Gastrocnemius medialis (tissue), 4 donors: ENCODE measurements at regions not wholly inside any gene's neighbourhood (a gene's known extent, or its start where the extent isn't known, plus 50 kb on each side); places are given as distances from the start of the nearest gene placed in this dataset.

Experiments used
- ATAC-seq, 2 donors: fragments of 150-250 bp; one replicate each; pipeline ENCODE4 v1.9.1; 2016
- DNase-seq, 2 donors: peaks; one replicate each; pipeline ENCODE4 v3.0.0-alpha.2; 2019
- H3K27ac ChIP-seq, 4 donors: fragments of 200-600 bp; sonication (generic); 1 replicate in 1 of 4; 2 replicates in 3 of 4; pipeline ENCODE4 v1.5.1; 2016 to 2018; ENCODE audit warnings: mild to moderate bottlenecking in 2 of 4, moderate library complexity in 1 of 4
- H3K27me3 ChIP-seq, 3 donors: fragments of 200-600 bp; sonication (generic) in 2 of 3; 1 replicate in 1 of 3; 2 replicates in 2 of 3; pipeline versions ENCODE4 v1.5.1 to v1.6.0; 2016 to 2019; ENCODE audit warnings: mild to moderate bottlenecking in 1 of 3, moderate library complexity in 1 of 3
- H3K36me3 ChIP-seq, 2 donors: fragments of 200-600 bp; sonication (generic) in 1 of 2; one replicate each; pipeline ENCODE4 v1.5.1; 2017 to 2018
- H3K4me1 ChIP-seq, 2 donors: fragments of 200-600 bp; sonication (generic) in 1 of 2; one replicate each; pipeline ENCODE4 v1.5.1; 2016 to 2017; ENCODE audit warnings: mild to moderate bottlenecking in 2 of 2
- H3K4me3 ChIP-seq, 4 donors: fragments of 200-600 bp; sonication (generic) in 3 of 4; 1 replicate in 1 of 4; 2 replicates in 3 of 4; pipeline ENCODE4 v1.5.1; 2016 to 2019; ENCODE audit warnings: mild to moderate bottlenecking in 2 of 4
- H3K9me3 ChIP-seq, 3 donors: fragments of 200-600 bp; sonication (generic) in 2 of 3; 1 replicate in 1 of 3; 2 replicates in 2 of 3; pipeline ENCODE4 v1.5.1; 2016 to 2019
- POLR2A ChIP-seq, 2 donors: fragments of 450-650 bp; IDR thresholded peaks; one replicate each; pipeline ENCODE4 v1.6.1; 2017; ENCODE audit warnings: antibody characterized with exemption in 2 of 2, mild to moderate bottlenecking in 2 of 2, moderate library complexity in 2 of 2
- in situ Hi-C, 4 donors: fragments of 200-750 bp; cut with MboI; loops; one replicate each; pipeline versions ENCODE4 v1.15.0 to v1.8.0; 2017; ENCODE audit warnings: low sequenced_read_pairs in 4 of 4
- intact Hi-C: fragments of 100-400 bp; cut with DNase I; formaldehyde crosslinking; loops from one replicate; pipeline ENCODE4 v1.15.1; 2023; ENCODE audit warnings: low total_unique reads
- TF ChIP-seq, protein P1 (sequence below), 5 experiments: fragments of 450-650 bp in 3 of 5; fragments of 200-600 bp in 2 of 5; sonication (generic) in 2 of 5; IDR thresholded peaks in 4 of 5; conservative IDR thresholded peaks in 1 of 5; 1 replicate in 4 of 5; 2 replicates in 1 of 5; pipeline ENCODE4 v1.5.1; 2016 to 2019; ENCODE audit warnings: antibody characterized with exemption in 5 of 5, mild to moderate bottlenecking in 3 of 5, moderate library complexity in 3 of 5

DNA sequence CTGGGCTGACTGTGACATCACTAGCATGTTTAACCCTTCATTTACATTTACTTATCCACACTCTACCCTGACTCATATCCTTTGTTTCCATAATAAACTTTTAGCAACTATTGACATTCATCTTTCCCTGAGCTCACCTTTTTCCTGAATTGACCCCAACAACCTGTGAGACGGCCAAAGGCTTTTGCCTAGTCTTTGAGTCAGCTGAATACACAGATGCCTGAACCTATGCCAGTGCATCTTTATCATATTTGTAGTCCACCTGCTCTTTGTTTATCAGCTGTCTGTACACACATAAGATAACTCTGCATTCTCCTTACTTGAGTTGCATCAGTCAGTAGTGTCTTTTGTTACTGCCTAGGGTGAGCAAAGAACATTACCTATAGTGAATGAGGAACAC, 128.5 kb upstream of the HMHB1 start:
- Histone ChIP-seq H3K36me3 (no peaks in the 10 kb centered on the region), H3K4me3 (no peak overlapping the region), H3K9me3 (no peaks in the 10 kb centered on the region), H3K4me1 (peaks cover 12% of the 10 kb centered on the region in 2 donors), H3K27ac (no peak overlapping the region), H3K27me3 (no peaks in the 10 kb centered on the region)
- intact Hi-C loops (no loop called here), in situ Hi-C loops (no loop called here)
- ATAC-seq = no peak
- TF ChIP-seq POLR2A (IDR thresholded peaks at IDR 0.05) = no peak
- TF ChIP-seq, protein P1, sequence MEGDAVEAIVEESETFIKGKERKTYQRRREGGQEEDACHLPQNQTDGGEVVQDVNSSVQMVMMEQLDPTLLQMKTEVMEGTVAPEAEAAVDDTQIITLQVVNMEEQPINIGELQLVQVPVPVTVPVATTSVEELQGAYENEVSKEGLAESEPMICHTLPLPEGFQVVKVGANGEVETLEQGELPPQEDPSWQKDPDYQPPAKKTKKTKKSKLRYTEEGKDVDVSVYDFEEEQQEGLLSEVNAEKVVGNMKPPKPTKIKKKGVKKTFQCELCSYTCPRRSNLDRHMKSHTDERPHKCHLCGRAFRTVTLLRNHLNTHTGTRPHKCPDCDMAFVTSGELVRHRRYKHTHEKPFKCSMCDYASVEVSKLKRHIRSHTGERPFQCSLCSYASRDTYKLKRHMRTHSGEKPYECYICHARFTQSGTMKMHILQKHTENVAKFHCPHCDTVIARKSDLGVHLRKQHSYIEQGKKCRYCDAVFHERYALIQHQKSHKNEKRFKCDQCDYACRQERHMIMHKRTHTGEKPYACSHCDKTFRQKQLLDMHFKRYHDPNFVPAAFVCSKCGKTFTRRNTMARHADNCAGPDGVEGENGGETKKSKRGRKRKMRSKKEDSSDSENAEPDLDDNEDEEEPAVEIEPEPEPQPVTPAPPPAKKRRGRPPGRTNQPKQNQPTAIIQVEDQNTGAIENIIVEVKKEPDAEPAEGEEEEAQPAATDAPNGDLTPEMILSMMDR (IDR thresholded peaks at IDR 0.05 in 4 of 5, conservative IDR thresholded peaks at IDR 0.05 in 1 of 5) = no peak
- no peak for DNase-seq

DNA sequence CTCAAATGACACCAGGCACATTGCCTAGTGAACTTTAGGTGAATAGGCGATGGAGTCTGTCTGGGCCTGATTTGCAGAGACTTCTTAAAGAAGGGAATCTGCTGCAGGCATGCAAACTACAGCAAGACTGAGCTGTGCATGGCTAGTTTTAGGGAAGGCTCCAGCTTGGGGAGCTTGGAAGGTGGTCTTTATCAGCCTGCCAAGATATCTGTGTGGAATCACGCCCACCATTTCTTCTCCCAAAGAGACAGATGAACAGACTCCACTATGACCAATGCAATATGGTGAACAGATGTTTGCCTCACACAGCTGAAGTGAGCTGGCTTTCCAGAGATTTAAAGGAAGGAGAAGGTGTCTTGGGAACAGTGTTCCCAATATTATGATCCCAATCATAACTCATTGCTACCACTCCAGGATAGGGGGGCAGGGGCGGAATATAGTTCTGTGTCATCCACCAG, 129.0 kb upstream of the HMHB1 start:
- Histone ChIP-seq H3K9me3 (no peaks in the 10 kb centered on the region), H3K36me3 (no peaks in the 10 kb centered on the region), H3K27me3 (no peaks in the 10 kb centered on the region), H3K4me1 (peaks cover 12% of the 10 kb centered on the region in 2 donors), H3K27ac (no peak overlapping the region), H3K4me3 (no peak overlapping the region)
- no peak for DNase-seq
- TF ChIP-seq, protein P1 (IDR thresholded peaks at IDR 0.05 in 4 of 5, conservative IDR thresholded peaks at IDR 0.05 in 1 of 5) = no peak
- no peak for TF ChIP-seq POLR2A (IDR thresholded peaks at IDR 0.05)
- in situ Hi-C loops (no loop called here), intact Hi-C loops (no loop called here)
- no peak for ATAC-seq

DNA sequence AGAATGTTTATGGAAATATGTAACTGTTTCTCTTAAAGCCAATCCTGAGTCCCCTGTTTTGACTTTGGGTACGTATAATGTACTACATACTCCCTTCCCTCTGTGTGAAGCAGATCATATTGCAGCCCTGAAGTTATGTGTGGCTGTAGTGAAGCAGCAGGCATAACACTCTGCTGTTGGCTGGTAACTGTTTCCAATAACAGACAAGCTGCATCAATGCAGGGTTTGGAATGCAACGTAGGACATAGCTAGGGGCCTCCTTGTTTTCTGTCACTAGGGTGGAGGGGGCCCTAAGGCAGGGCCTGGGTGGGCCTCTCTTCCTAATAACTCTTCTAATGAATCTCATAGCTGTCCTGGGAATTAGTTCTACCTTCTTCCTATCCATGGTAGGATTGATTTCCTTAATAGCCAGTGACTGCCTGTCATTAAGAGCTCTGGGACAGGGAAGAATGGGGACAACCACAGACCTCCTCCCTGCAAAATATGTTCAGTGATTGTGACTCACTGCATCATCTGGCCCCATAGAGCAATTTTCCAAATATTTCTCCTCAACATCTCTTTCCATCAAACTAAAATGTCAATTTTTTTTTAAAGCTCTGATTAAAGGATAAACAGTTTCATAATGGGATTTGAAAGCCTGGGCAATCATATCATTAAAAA, 129.6 kb upstream of the HMHB1 start:
- Histone ChIP-seq H3K27ac (no peak overlapping the region), H3K36me3 (no peaks in the 10 kb centered on the region), H3K4me1 (peaks cover 12% of the 10 kb centered on the region in 2 donors), H3K9me3 (no peaks in the 10 kb centered on the region), H3K4me3 (no peak overlapping the region), H3K27me3 (no peaks in the 10 kb centered on the region)
- DNase-seq (no peak), ATAC-seq (no peak)
- in situ Hi-C loops (no loop called here), intact Hi-C loops (no loop called here)
- no peak for TF ChIP-seq POLR2A (IDR thresholded peaks at IDR 0.05)
- TF ChIP-seq, protein P1 (IDR thresholded peaks at IDR 0.05 in 4 of 5, conservative IDR thresholded peaks at IDR 0.05 in 1 of 5) = no peak

DNA sequence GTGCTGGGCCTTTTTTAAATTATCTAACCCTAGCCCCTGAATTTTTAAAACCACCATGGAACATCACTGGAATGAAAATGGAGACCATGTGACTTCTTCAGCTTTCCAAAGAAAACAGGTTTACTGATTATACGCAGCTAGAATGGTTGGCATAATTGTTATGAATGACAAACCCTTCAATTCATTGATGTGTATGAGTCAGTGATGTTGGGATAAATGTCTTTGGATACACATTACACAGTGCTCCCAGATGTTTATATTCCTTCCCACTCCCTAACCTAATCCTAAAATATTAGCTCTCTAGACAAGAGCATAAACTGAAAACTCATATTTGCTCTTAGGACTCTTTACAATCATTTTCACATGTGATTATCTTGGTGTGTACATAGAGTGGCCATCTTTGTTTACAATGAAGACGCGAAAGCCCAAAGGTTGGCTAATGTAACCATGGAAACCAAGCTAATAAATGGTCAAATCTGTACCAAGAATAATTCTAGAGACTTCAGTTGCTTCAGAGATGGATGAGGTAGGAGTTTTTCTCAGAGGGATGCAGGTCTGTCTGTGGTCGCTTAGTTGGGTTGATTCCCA, 131.2 kb upstream of the HMHB1 start:
- Histone ChIP-seq H3K4me1 (peaks cover 12 to 15% of the 10 kb centered on the region in 2 donors), H3K27me3 (no peaks in the 10 kb centered on the region), H3K9me3 (no peaks in the 10 kb centered on the region), H3K27ac (no peak overlapping the region), H3K36me3 (no peaks in the 10 kb centered on the region), H3K4me3 (no peak overlapping the region)
- ATAC-seq (no peak), DNase-seq (no peak)
- TF ChIP-seq POLR2A (IDR thresholded peaks at IDR 0.05) = no peak
- intact Hi-C loops (no loop called here), in situ Hi-C loops (no loop called here)

DNA sequence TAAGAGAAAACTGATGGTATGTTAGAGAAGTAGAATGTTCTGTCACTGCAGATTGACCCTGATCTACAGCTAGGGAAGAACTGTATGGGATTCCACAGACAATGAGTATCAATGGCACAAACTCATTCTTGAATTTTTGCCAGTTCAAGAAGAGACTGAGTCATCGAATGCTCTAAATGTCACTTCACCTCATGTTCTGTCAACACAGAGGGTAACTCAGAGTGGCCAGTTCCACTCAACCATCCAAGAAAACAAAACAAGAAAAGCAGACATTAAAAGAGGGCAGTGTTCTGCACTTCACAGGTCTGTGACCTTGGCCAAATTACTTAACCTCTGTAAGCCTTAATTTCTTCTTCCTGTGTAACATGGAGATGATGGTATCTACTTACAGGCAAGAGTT, 132.2 kb upstream of the HMHB1 start:
- intact Hi-C loops (no loop called here), in situ Hi-C loops (no loop called here)
- no peaks in the 10 kb centered on the region for H3K36me3 ChIP-seq
- peak; percentile 56 to 60 for ATAC-seq
- TF ChIP-seq, protein P1 (IDR thresholded peaks at IDR 0.05 in 4 of 5, conservative IDR thresholded peaks at IDR 0.05 in 1 of 5) = no peak
- no peak for TF ChIP-seq POLR2A (IDR thresholded peaks at IDR 0.05)
- no peak for DNase-seq
- H3K9me3 ChIP-seq = no peaks in the 10 kb centered on the region
- H3K27ac ChIP-seq = no peak overlapping the region
- peaks cover 12 to 15% of the 10 kb centered on the region in 2 donors for H3K4me1 ChIP-seq
- H3K4me3 ChIP-seq = no peak overlapping the region
- H3K27me3 ChIP-seq = no peaks in the 10 kb centered on the region
